ENCODE measurements at regions not wholly inside any gene's neighbourhood (a gene's known extent, or its start where the extent isn't known, plus 50 kb on each side); places are given as distances from the start of the nearest gene placed in this dataset.

- TF ChIP-seq CTCF (IDR thresholded peaks at IDR 0.05) (no peak), POLR2A (IDR thresholded peaks at IDR 0.05) (no peak), EP300 (IDR thresholded peaks at IDR 0.05) (no peak)
Observed at GRCh38 chr1:229154811-229155210, 116.1 kb upstream of the RAB4A start.
